H9 (cell line): ENCODE measurements at regions not wholly inside any gene's neighbourhood (a gene's known extent, or its start where the extent isn't known, plus 50 kb on each side); places are given as distances from the start of the nearest gene placed in this dataset.
"Not testable (repeated sequence)": the region's sequence is repeated elsewhere in the genome, so short reads cannot be mapped to it uniquely, and the experiment has no call there.

ENCODE experiments used
- DNase-seq: peaks from one replicate; pipeline ENCODE4 v3.0.0-alpha.2; 2017
- H2AFZ ChIP-seq: one replicate; pipeline ENCODE4 v1.6.1; 2013; ENCODE audit warnings: mild to moderate bottlenecking, low read length, control low read depth, moderate library complexity
- H2AK5ac ChIP-seq: 2 replicates; pipeline ENCODE4 v1.6.1; 2013; ENCODE audit warnings: low read length, control low read depth, mixed read lengths; ENCODE audit not compliant: insufficient read length
- H2BK120ac ChIP-seq: one replicate; pipeline ENCODE4 v1.6.1; 2013; ENCODE audit warnings: low read depth, mild to moderate bottlenecking, low read length, control low read depth, inconsistent platforms; ENCODE audit not compliant: poor library complexity, severe bottlenecking
- H2BK12ac ChIP-seq: 2 replicates; pipeline ENCODE4 v1.6.1; 2013; ENCODE audit warnings: low read length, control low read depth, mixed read lengths, low read depth; ENCODE audit not compliant: insufficient read length
- H2BK15ac ChIP-seq: 2 replicates; pipeline ENCODE4 v1.6.1; 2013; ENCODE audit warnings: low read depth, low read length, control low read depth
- H2BK20ac ChIP-seq: one replicate; pipeline ENCODE4 v1.6.1; 2013; ENCODE audit warnings: low read depth, mild to moderate bottlenecking, low read length, control low read depth, inconsistent platforms; ENCODE audit not compliant: poor library complexity, severe bottlenecking
- H2BK5ac ChIP-seq: 2 replicates; pipeline ENCODE4 v1.6.1; 2013; ENCODE audit warnings: low read length, control low read depth, mixed read lengths; ENCODE audit not compliant: insufficient read length
- H3K14ac ChIP-seq: 2 replicates; pipeline ENCODE4 v1.6.1; 2013; ENCODE audit warnings: low read length, control low read depth; ENCODE audit not compliant: insufficient read depth
- H3K18ac ChIP-seq: 2 replicates; pipeline ENCODE4 v1.6.1; 2013; ENCODE audit warnings: low read depth, mild to moderate bottlenecking, mixed read lengths, low read length, control low read depth; ENCODE audit not compliant: insufficient read length
- H3K23ac ChIP-seq: 2 replicates; pipeline ENCODE4 v1.6.1; 2013; ENCODE audit warnings: low read length, control low read depth, mixed read lengths, low read depth; ENCODE audit not compliant: insufficient read length
- H3K23me2 ChIP-seq: 2 replicates; pipeline ENCODE4 v1.6.1; 2013; ENCODE audit warnings: low read depth, mild to moderate bottlenecking, mixed read lengths, low read length, control low read depth; ENCODE audit not compliant: insufficient read length, poor library complexity, severe bottlenecking
- H3K27ac ChIP-seq: 2 replicates; pipeline ENCODE4 v1.5.1; 2013; ENCODE audit warnings: low read length, control low read depth, mixed read lengths, low read depth; ENCODE audit not compliant: insufficient read length
- H3K27me3 ChIP-seq: 2 replicates; pipeline ENCODE4 v1.6.1; 2013; ENCODE audit warnings: low read length, control low read depth, inconsistent platforms; ENCODE audit not compliant: insufficient read depth
- H3K4ac ChIP-seq: 2 replicates; pipeline ENCODE4 v1.6.1; 2013; ENCODE audit warnings: low read depth, mild to moderate bottlenecking, control low read depth, inconsistent platforms, low read length, moderate library complexity
- H3K4me1 ChIP-seq: 2 replicates; pipeline ENCODE4 v1.6.1; 2013; ENCODE audit warnings: low read length, control low read depth, inconsistent platforms; ENCODE audit not compliant: insufficient read depth
- H3K4me2 ChIP-seq: 2 replicates; pipeline ENCODE4 v1.6.1; 2013; ENCODE audit warnings: low read length, control low read depth, mixed read lengths; ENCODE audit not compliant: insufficient read length, insufficient read depth
- H3K56ac ChIP-seq: 2 replicates; pipeline ENCODE4 v1.6.1; 2013; ENCODE audit warnings: low read depth, mild to moderate bottlenecking, mixed read lengths, low read length, control low read depth; ENCODE audit not compliant: insufficient read length
- H3K79me1 ChIP-seq: 2 replicates; pipeline ENCODE4 v1.6.1; 2013; ENCODE audit warnings: low read depth, mild to moderate bottlenecking, moderate library complexity, low read length, control low read depth, inconsistent platforms; ENCODE audit not compliant: insufficient read depth, poor library complexity, severe bottlenecking
- H3K79me2 ChIP-seq: 2 replicates; pipeline ENCODE4 v1.6.1; 2013; ENCODE audit warnings: low read length, control low read depth, inconsistent platforms; ENCODE audit not compliant: insufficient read depth
- H3K9ac ChIP-seq: 2 replicates; pipeline ENCODE4 v1.6.1; 2013; ENCODE audit warnings: low read length, control low read depth, mixed read lengths; ENCODE audit not compliant: insufficient read length; ENCODE audit errors: extremely low read depth
- H3K9me3 ChIP-seq: one replicate; pipeline ENCODE4 v1.6.1; 2013; ENCODE audit warnings: low read depth, low read length, inconsistent platforms; ENCODE audit not compliant: control insufficient read depth
- H3T11ph ChIP-seq: one replicate; pipeline ENCODE4 v1.6.1; 2013; ENCODE audit warnings: mild to moderate bottlenecking, low read length, control low read depth, inconsistent platforms
- H4K20me1 ChIP-seq: one replicate; pipeline ENCODE4 v1.6.1; 2013; ENCODE audit not compliant: control insufficient read depth, insufficient read length, insufficient read depth
- H4K5ac ChIP-seq: 2 replicates; pipeline ENCODE4 v1.6.1; 2013; ENCODE audit warnings: low read depth, mild to moderate bottlenecking, mixed read lengths, low read length, control low read depth; ENCODE audit not compliant: insufficient read length
- H4K8ac ChIP-seq: replicated peaks from 2 replicates; pipeline ENCODE4 v1.6.1; 2013; ENCODE audit warnings: low read length, control low read depth, mixed read lengths, low read depth; ENCODE audit not compliant: insufficient read length
- H4K91ac ChIP-seq: 2 replicates; pipeline ENCODE4 v1.6.1; 2013; ENCODE audit warnings: low read depth, mild to moderate bottlenecking, moderate library complexity, mixed read lengths, low read length, control low read depth; ENCODE audit not compliant: insufficient read length
- H3K27ac Mint-ChIP-seq, 3 experiments: 2 replicates in 2 of 3; 3 replicates in 1 of 3; pipeline ENCODE4 v1.8.0; 2020 to 2021; ENCODE audit warnings: mixed read lengths in 3 of 3, mild to moderate bottlenecking in 1 of 3, moderate library complexity in 1 of 3
- H3K27me3 Mint-ChIP-seq: 2 replicates; pipeline ENCODE4 v1.8.0; 2021; ENCODE audit warnings: low read depth, mild to moderate bottlenecking, moderate library complexity, mixed read lengths
- H3K36me3 Mint-ChIP-seq, 3 experiments: 2 replicates in 2 of 3; 3 replicates in 1 of 3; pipeline ENCODE4 v1.8.0; 2020 to 2021; ENCODE audit warnings: low read depth in 3 of 3, mixed read lengths in 3 of 3; ENCODE audit not compliant: insufficient read depth in 1 of 3
- H3K4me1 Mint-ChIP-seq, 2 experiments: 2 replicates each; pipeline ENCODE4 v1.8.0; 2020; ENCODE audit warnings: mixed read lengths in 2 of 2
- H3K4me3 Mint-ChIP-seq, 2 experiments: 2 replicates in 1 of 2; 3 replicates in 1 of 2; pipeline ENCODE4 v1.8.0; 2020 to 2021; ENCODE audit warnings: mild to moderate bottlenecking in 2 of 2, mixed read lengths in 2 of 2, moderate library complexity in 1 of 2
- H3K9me3 Mint-ChIP-seq, 2 experiments: 2 replicates in 1 of 2; 3 replicates in 1 of 2; pipeline ENCODE4 v1.8.0; 2020; ENCODE audit warnings: mild to moderate bottlenecking in 2 of 2, mixed read lengths in 2 of 2, moderate library complexity in 1 of 2
- WGBS: extraction: QIAGEN DNeasy Blood & Tissue Kit; methylation state at CpG from one replicate; pipeline ENCODE4 v1.1.7; 2013; ENCODE audit warnings: missing lambda C conversion rate, low lambda C conversion rate, mixed read lengths; ENCODE audit not compliant: insufficient read length; ENCODE audit errors: extremely low coverage; 5-methylcytosine and 5-hydroxymethylcytosine counted together

DNA sequence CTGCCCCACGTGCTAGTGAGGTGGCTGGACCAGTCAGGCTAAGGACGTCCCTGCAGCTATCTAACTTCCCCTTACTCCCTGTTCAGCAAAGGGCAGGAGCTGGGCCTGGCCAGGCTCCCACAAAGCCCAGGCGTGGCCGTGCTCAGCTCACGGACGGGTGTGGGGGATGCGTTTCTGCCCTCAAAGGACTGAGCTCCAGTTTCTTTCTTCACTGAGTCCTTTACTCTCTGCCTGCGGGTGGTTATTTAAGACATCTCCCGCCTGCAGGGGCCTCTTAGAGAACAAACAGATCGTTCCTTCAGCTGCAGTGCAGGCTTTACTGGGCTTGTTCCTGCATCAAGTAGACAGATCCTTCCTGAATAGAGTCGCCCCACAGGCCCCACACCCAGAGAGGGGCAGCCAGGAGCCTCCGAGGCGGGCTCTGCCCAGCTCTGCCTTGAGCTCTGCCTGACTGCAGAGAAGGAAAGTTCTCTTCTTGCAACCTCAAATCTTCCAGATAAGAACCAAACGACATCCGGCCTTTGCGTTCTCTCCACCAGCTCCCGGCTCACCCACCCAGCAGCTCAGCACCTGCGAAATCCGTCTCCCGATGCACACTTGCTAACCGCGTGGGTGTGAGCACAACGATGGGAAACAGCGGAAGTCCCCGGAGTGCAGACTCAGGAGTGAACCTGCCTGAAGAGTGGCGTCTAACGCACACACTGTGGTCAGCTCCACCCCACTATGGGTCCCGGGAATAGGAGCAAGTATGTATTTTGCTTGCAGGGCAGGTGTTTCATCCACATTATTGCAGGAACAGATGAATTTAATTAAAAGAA, 460.0 kb downstream of the PREX1 start:
- not testable (repeated sequence) for H2BK15ac ChIP-seq, H2AK5ac ChIP-seq, H4K8ac ChIP-seq, H3K27me3 ChIP-seq, H2AFZ ChIP-seq, H2BK12ac ChIP-seq, H3K9me3 ChIP-seq, H2BK5ac ChIP-seq, H3K18ac ChIP-seq, H4K20me1 ChIP-seq, H3K56ac ChIP-seq, H3K4me3 Mint-ChIP-seq, H4K91ac ChIP-seq, H3K79me2 ChIP-seq, H3K4me1 ChIP-seq, H2BK20ac ChIP-seq, H3K4me2 ChIP-seq, DNase-seq, H3K27ac ChIP-seq, H3K14ac ChIP-seq, H3K9ac ChIP-seq, H2BK120ac ChIP-seq, H3K23me2 ChIP-seq, H3K27ac Mint-ChIP-seq, H3K4ac ChIP-seq, H3K79me1 ChIP-seq, H3K23ac ChIP-seq, H3T11ph ChIP-seq, H4K5ac ChIP-seq
- Mint-ChIP-seq H3K4me1 (peaks cover 41 to 45% of the 10 kb centered on the region in 2 experiments), H3K9me3 (peaks cover 8 to 13% of the 10 kb centered on the region in 2 experiments; a peak in 4 of 5 replicates), H3K36me3 (peaks cover 6 to 17% (median 7%) of the 10 kb centered on the region in 3 experiments), H3K27me3 (peaks cover 12% of the 10 kb centered on the region)
- no CpG with 5 or more reads among the region's 28 CpGs for whole genome bisulfite sequencing
